Fibroblast of pulmonary artery (primary cell): ENCODE measurements at regions not wholly inside any gene's neighbourhood (a gene's known extent, or its start where the extent isn't known, plus 50 kb on each side); places are given as distances from the start of the nearest gene placed in this dataset.

Experiments used
- DNase-seq: peaks from one replicate; pipeline ENCODE4 v3.0.0-alpha.2; 2010; ENCODE audit warnings: low read depth
- H3K4me3 ChIP-seq: replicated peaks from 2 replicates; pipeline ENCODE4 v1.5.1; 2011; ENCODE audit warnings: low read depth, mild to moderate bottlenecking, control low read depth, low read length, moderate library complexity
- TF ChIP-seq, protein P1 (sequence below): IDR thresholded peaks from 2 replicates; pipeline ENCODE4 v1.5.1; 2011; ENCODE audit warnings: mild to moderate bottlenecking, control low read depth, low read length, inconsistent platforms; ENCODE audit errors: missing control alignments

DNA sequence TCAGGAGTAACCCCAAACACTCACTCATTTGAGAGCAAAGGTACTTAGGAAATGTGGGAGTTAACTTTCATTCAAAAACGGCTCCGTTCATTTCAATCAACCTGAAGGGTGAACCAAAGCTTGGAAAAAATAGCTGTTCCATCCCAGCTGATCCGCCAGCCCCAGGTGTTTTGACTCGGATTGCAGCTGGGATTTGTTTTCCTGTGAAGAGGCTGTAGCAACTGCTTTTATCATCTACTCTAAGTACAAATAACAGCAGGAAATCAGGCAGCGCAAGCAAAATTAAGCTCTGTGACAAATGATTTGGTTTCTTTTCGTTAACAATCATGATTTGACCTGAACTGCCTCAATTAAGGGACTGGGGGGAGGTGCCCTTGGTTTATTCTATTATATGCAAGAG is 154.7 kb downstream of the BEND2 start:
- TF ChIP-seq, protein P1, sequence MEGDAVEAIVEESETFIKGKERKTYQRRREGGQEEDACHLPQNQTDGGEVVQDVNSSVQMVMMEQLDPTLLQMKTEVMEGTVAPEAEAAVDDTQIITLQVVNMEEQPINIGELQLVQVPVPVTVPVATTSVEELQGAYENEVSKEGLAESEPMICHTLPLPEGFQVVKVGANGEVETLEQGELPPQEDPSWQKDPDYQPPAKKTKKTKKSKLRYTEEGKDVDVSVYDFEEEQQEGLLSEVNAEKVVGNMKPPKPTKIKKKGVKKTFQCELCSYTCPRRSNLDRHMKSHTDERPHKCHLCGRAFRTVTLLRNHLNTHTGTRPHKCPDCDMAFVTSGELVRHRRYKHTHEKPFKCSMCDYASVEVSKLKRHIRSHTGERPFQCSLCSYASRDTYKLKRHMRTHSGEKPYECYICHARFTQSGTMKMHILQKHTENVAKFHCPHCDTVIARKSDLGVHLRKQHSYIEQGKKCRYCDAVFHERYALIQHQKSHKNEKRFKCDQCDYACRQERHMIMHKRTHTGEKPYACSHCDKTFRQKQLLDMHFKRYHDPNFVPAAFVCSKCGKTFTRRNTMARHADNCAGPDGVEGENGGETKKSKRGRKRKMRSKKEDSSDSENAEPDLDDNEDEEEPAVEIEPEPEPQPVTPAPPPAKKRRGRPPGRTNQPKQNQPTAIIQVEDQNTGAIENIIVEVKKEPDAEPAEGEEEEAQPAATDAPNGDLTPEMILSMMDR: no peak
- no peak for DNase-seq
- no peak overlapping the region for H3K4me3 ChIP-seq

DNA sequence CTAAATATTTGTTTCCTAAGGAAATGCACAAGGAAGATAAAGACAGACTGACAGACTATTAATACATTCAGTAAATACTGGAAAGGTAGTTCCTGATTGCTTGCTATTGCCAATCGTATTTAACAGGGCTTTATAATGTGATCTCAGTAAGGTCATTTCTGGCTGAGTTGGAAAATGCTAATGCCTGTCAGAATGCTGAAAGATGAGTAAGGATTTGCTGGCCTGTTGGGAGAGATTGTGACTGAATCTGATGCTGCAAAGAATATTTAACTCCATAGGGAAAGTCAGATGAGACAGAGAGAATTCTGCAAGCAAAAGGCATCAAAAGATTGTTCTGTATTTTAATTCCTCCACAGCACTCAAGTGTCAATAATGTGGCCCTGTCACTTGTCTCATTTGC is 169.0 kb downstream of the BEND2 start:
- DNase-seq: no peak
- no peak overlapping the region for H3K4me3 ChIP-seq
- TF ChIP-seq, protein P1: no peak

DNA sequence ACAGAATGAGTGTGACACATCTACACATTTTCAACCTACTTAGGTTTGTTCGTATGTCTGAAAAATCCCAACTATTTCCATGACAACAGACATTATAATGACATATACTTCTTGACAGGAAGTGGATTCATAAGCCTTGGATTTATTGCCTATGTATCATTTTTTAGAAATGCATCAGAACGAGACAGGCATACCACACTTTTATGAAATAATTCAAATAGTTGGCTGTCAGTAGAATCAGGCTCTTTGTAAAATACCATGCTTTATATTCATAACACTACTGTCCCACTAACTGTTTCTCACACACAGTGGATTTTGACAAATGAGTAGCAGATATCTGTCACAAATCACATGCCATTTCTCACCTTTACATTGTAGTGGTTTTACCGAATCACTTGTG is 173.2 kb downstream of the BEND2 start:
- no peak for DNase-seq
- TF ChIP-seq, protein P1: no peak
- no peak overlapping the region for H3K4me3 ChIP-seq

DNA sequence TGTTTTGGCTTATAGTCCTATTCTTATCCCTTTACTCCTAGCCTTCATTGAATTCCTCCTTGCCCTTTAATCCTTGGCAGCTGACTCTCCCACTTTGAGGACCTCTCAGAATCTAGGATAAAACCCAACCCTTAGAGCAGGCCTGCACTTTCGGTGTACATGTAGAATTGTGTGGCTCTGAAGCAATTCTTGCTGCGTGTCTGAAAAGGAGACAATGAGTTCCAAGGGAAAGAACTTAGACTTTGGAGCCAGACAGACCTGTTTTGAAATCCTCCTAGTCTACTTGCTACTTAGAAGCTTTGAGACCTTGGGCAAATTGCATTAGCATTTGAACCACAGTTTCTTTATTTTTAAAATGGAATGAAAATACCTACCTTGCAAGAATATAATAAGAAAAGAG is 175.2 kb downstream of the BEND2 start:
- DNase-seq: no peak
- no peak overlapping the region for H3K4me3 ChIP-seq
- TF ChIP-seq, protein P1: no peak

DNA sequence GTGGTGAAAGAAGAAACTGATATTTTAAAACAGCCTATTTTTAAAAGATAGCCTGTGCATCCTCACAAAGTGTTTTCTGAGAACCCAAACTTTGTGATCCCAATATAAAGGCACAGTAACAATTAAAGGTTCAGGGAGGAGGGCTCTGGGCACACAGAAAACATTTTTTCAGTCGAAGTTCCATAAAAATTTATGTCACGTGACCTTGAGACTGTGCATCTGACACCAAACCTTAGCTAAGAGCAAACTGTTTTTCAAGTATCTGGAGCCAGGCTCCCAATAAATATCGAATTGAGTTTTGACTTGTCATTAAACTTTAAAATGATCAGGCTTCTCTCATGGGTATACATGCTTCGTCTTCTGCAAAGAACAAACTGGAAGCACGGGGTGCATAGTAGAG is 177.9 kb downstream of the BEND2 start:
- TF ChIP-seq, protein P1: no peak
- no peak overlapping the region for H3K4me3 ChIP-seq
- DNase-seq: no peak

DNA sequence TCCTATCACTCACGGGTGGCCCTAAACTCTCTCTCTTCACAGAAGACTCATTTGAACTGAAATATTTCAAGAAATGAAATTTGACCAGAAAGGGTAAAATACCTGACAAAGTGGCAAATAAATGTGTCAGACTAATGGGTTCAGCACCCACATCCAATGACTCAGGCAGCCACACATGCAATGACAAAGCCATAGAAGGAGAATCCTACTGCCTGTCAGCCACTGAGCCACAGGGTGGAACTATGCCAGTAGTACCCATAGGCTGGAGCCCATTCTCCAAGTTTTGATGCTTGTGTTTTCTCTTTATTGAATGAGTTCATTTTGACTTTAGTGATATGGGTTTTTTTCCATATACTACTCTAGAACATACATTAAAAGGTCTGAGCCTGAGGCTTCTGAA is 179.0 kb downstream of the BEND2 start:
- DNase-seq: no peak
- H3K4me3 ChIP-seq: no peak overlapping the region
- TF ChIP-seq, protein P1: no peak

DNA sequence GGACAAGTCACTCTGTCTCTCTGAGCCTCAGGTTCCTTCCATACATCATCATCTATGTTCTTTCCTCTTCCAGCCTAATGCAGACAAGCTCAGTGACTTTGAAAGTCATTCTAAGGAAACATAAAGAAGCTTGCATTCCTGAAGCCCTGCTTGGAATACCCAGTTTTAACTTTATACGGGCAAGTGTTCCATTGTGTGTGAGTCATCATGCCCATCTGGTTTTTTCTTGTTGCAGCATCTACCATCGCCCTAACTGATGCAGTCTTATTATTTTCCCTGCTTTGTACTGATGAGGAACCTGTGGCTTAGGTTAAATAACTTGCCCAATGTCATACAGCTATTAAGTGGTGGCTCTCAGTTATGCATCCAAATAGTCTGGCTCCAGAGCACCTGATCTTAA is 177.9 kb upstream of the RAI2 start:
- TF ChIP-seq, protein P1: no peak
- no peak for DNase-seq
- H3K4me3 ChIP-seq: no peak overlapping the region
